Neural cell (in vitro differentiated cells): ENCODE measurements at regions not wholly inside any gene's neighbourhood (a gene's known extent, or its start where the extent isn't known, plus 50 kb on each side); places are given as distances from the start of the nearest gene placed in this dataset.

ENCODE experiments used
- H2AFZ ChIP-seq: fragments of 200-600, 300-800 bp; sonication (generic), shearing (Covaris generic); 2 replicates; pipeline ENCODE4 v1.6.0; 2014; ENCODE audit warnings: low read depth, mild to moderate bottlenecking, antibody characterized with exemption, low read length, moderate library complexity
- H3F3A ChIP-seq: fragments of 200-600 bp; shearing (Covaris generic); 2 replicates; pipeline ENCODE4 v1.6.1; 2016; ENCODE audit warnings: mild to moderate bottlenecking, moderate library complexity, mixed read lengths, antibody characterized with exemption, low read length; ENCODE audit not compliant: insufficient read depth, poor library complexity, severe bottlenecking
- H3K27ac ChIP-seq: fragments of 200-600, 300-800 bp; sonication (generic), shearing (Covaris generic); 2 replicates; pipeline ENCODE4 v1.5.1; 2014; ENCODE audit warnings: mild to moderate bottlenecking, low read length, moderate library complexity
- H3K27me3 ChIP-seq: fragments of 300-800, 200-600 bp; sonication (generic), shearing (Covaris generic); 2 replicates; pipeline ENCODE4 v1.6.0; 2014; ENCODE audit warnings: mild to moderate bottlenecking, low read depth, low read length, moderate library complexity; ENCODE audit not compliant: insufficient read depth
- H3K36me3 ChIP-seq: fragments of 300-800, 200-600 bp; sonication (generic), shearing (Covaris generic); 2 replicates; pipeline ENCODE4 v1.5.1; 2014; ENCODE audit warnings: mild to moderate bottlenecking, antibody characterized with exemption, low read length, moderate library complexity; ENCODE audit not compliant: insufficient read depth
- H3K4me2 ChIP-seq: fragments of 300-800, 200-600 bp; sonication (generic), shearing (Covaris generic); 2 replicates; pipeline ENCODE4 v1.6.0; 2014; ENCODE audit warnings: mild to moderate bottlenecking, low read length
- H3K4me3 ChIP-seq: fragments of 300-800, 200-600 bp; sonication (generic), shearing (Covaris generic); 2 replicates; pipeline ENCODE4 v1.5.1; 2014; ENCODE audit warnings: mild to moderate bottlenecking, low read length, moderate library complexity
- H3K79me2 ChIP-seq: fragments of 200-600 bp; shearing (Covaris generic); replicated peaks from 2 replicates; pipeline ENCODE4 v1.6.0; 2014; ENCODE audit warnings: mild to moderate bottlenecking, low read length, moderate library complexity; ENCODE audit not compliant: insufficient read depth
- H3K9ac ChIP-seq: fragments of 300-800, 200-600 bp; sonication (generic), shearing (Covaris generic); 2 replicates; pipeline ENCODE4 v1.6.1; 2016; ENCODE audit warnings: mild to moderate bottlenecking, low read length, mixed read lengths
- H3K9me2 ChIP-seq: fragments of 200-600 bp; shearing (Covaris generic); 2 replicates; pipeline ENCODE4 v1.6.1; 2016; ENCODE audit warnings: mild to moderate bottlenecking, low read length, mixed read lengths; ENCODE audit not compliant: insufficient read depth
- H3K9me3 ChIP-seq: fragments of 200-600, 300-800 bp; sonication (generic), shearing (Covaris generic); 2 replicates; pipeline ENCODE4 v1.6.1; 2016; ENCODE audit warnings: mild to moderate bottlenecking, mixed run types, low read length, moderate library complexity, mixed read lengths
- H4K20me1 ChIP-seq: fragments of 200-600 bp; shearing (Covaris generic); 2 replicates; pipeline ENCODE4 v1.6.1; 2016; ENCODE audit warnings: mild to moderate bottlenecking, mixed run types; ENCODE audit not compliant: insufficient read depth
- CTCF ChIP-seq: fragments of 450-650 bp; IDR thresholded peaks from 2 replicates; pipeline ENCODE4 v1.5.1; 2014; ENCODE audit warnings: antibody characterized with exemption, mild to moderate bottlenecking, moderate library complexity; ENCODE audit not compliant: poor library complexity, severe bottlenecking
- EP300 ChIP-seq: fragments of 450-650 bp; conservative IDR thresholded peaks from 2 replicates; pipeline ENCODE4 v1.6.1; 2014; ENCODE audit warnings: antibody characterized with exemption, mild to moderate bottlenecking, moderate library complexity; ENCODE audit not compliant: poor library complexity, severe bottlenecking
- EZH2 ChIP-seq: fragments of 200-600, 300-800 bp; shearing (Covaris generic), sonication (generic); IDR thresholded peaks from 2 replicates; pipeline ENCODE4 v1.6.1; 2014; ENCODE audit warnings: antibody characterized with exemption, low read length, borderline replicate concordance, mild to moderate bottlenecking; ENCODE audit not compliant: insufficient read depth, poor library complexity, severe bottlenecking
- MXI1 ChIP-seq: fragments of 450-650 bp; conservative IDR thresholded peaks from 2 replicates; pipeline ENCODE4 v1.6.1; 2014; ENCODE audit warnings: antibody characterized with exemption, mild to moderate bottlenecking; ENCODE audit not compliant: poor library complexity, severe bottlenecking
- POLR2AphosphoS5 ChIP-seq: IDR thresholded peaks from 2 replicates; pipeline ENCODE4 v1.6.1; 2012
- RAD21 ChIP-seq: fragments of 450-650 bp; conservative IDR thresholded peaks from 2 replicates; pipeline ENCODE4 v1.6.1; 2014; ENCODE audit warnings: antibody characterized with exemption, mild to moderate bottlenecking, moderate library complexity
- REST ChIP-seq: IDR thresholded peaks from 2 replicates; pipeline ENCODE4 v1.6.1; 2012; ENCODE audit warnings: borderline replicate concordance
- SMC3 ChIP-seq: fragments of 450-650 bp; conservative IDR thresholded peaks from 2 replicates; pipeline ENCODE4 v1.6.1; 2014; ENCODE audit warnings: antibody characterized with exemption, mild to moderate bottlenecking, moderate library complexity; ENCODE audit not compliant: poor library complexity
- TAF1 ChIP-seq: IDR thresholded peaks from 2 replicates; pipeline ENCODE4 v1.6.1; 2012; ENCODE audit warnings: low read depth

- H3K9ac ChIP-seq, result no peak overlapping the region
- no peaks in the 10 kb centered on the region for H3F3A ChIP-seq
- H3K36me3 ChIP-seq, result no peaks in the 10 kb centered on the region
- no peaks in the 10 kb centered on the region for H3K9me2 ChIP-seq
- H3K79me2 ChIP-seq, result no peaks in the 10 kb centered on the region
- TF ChIP-seq SMC3, result no peak
- no peak for TF ChIP-seq EZH2
- no peak for TF ChIP-seq RAD21
- no peak for TF ChIP-seq MXI1
- TF ChIP-seq TAF1, result no peak
- TF ChIP-seq REST, result no peak
- TF ChIP-seq CTCF, result no peak
- no peak for TF ChIP-seq POLR2AphosphoS5
- TF ChIP-seq EP300, result no peak
- no peak overlapping the region for H3K4me3 ChIP-seq
- no peak overlapping the region for H3K27ac ChIP-seq
- H3K27me3 ChIP-seq, result no peaks in the 10 kb centered on the region
- no peak overlapping the region for H3K4me2 ChIP-seq
- H4K20me1 ChIP-seq, result no peaks in the 10 kb centered on the region
- H2AFZ ChIP-seq, result no peak overlapping the region
- peaks cover 13% of the 10 kb centered on the region for H3K9me3 ChIP-seq
Measured at GRCh38 chr18:7373441-7373840, 142.6 kb downstream of the LRRC30 start.

GRCh38 chr18:7381307-7381706 lies 150.4 kb downstream of the LRRC30 start:
- Histone ChIP-seq H3K9me2 (no peaks in the 10 kb centered on the region), H4K20me1 (no peaks in the 10 kb centered on the region), H3K27me3 (no peaks in the 10 kb centered on the region), H2AFZ (no peak overlapping the region), H3K4me2 (no peak overlapping the region), H3F3A (no peaks in the 10 kb centered on the region), H3K27ac (no peak overlapping the region), H3K79me2 (no peaks in the 10 kb centered on the region), H3K4me3 (no peak overlapping the region), H3K9me3 (peaks cover 13% of the 10 kb centered on the region), H3K36me3 (no peaks in the 10 kb centered on the region), H3K9ac (no peak overlapping the region)
- TF ChIP-seq MXI1 (no peak), POLR2AphosphoS5 (no peak), RAD21 (no peak), EZH2 (no peak), CTCF (no peak), EP300 (no peak), TAF1 (no peak), REST (no peak)
